IPS DF 4.7 (cell line): ENCODE measurements at regions not wholly inside any gene's neighbourhood (a gene's known extent, or its start where the extent isn't known, plus 50 kb on each side); places are given as distances from the start of the nearest gene placed in this dataset.
"Not testable (repeated sequence)": the region's sequence is repeated elsewhere in the genome, so short reads cannot be mapped to it uniquely, and the experiment has no call there.

Experiments
- DNase-seq: peaks from one replicate; pipeline ENCODE4 v3.0.0-alpha.2; 2013; ENCODE audit warnings: low spot score; ENCODE audit errors: extremely low read depth

GRCh38 chr1:69073176-69073575 lies 494.5 kb upstream of the LRRC7 start:
- no peak for DNase-seq

GRCh38 chr1:69076631-69077030 lies 491.1 kb upstream of the LRRC7 start:
- no peak for DNase-seq

GRCh38 chr1:69077198-69077597 lies 490.5 kb upstream of the LRRC7 start:
- no peak for DNase-seq

- DNase-seq, result no peak
Observed at GRCh38 chr1:69077633-69078032, 490.1 kb upstream of the LRRC7 start.

GRCh38 chr1:69081668-69082067 lies 486.1 kb upstream of the LRRC7 start:
- no peak for DNase-seq

GRCh38 chr1:69082312-69082711 lies 485.4 kb upstream of the LRRC7 start:
- no peak for DNase-seq

GRCh38 chr1:69086148-69086547 lies 481.6 kb upstream of the LRRC7 start:
- no peak for DNase-seq

GRCh38 chr1:69088571-69088970 lies 479.2 kb upstream of the LRRC7 start:
- no peak for DNase-seq

- no peak for DNase-seq
Observed at GRCh38 chr1:69090170-69090569, 477.6 kb upstream of the LRRC7 start.

- DNase-seq, result no peak
Observed at GRCh38 chr1:69090752-69091151, 477.0 kb upstream of the LRRC7 start.

- DNase-seq, result not testable (repeated sequence)
Observed at GRCh38 chr1:69102058-69102457, 465.7 kb upstream of the LRRC7 start.

GRCh38 chr1:69103213-69103612 lies 464.5 kb upstream of the LRRC7 start:
- no peak for DNase-seq

GRCh38 chr1:69103705-69104385 lies 463.9 kb upstream of the LRRC7 start:
- no peak for DNase-seq

- no peak for DNase-seq
Observed at GRCh38 chr1:69104894-69105293, 462.8 kb upstream of the LRRC7 start.

GRCh38 chr1:69109277-69109676 lies 458.4 kb upstream of the LRRC7 start:
- DNase-seq, result no peak

- DNase-seq, result no peak
Observed at GRCh38 chr1:69110851-69111250, 456.9 kb upstream of the LRRC7 start.

- DNase-seq, result not testable (repeated sequence)
Observed at GRCh38 chr1:69120126-69120741, 447.5 kb upstream of the LRRC7 start.

- no peak for DNase-seq
Observed at GRCh38 chr1:69120817-69121216, 446.9 kb upstream of the LRRC7 start.

GRCh38 chr1:69121723-69122122 lies 446.0 kb upstream of the LRRC7 start:
- no peak for DNase-seq

GRCh38 chr1:69122373-69122772 lies 445.3 kb upstream of the LRRC7 start:
- DNase-seq, result no peak

- DNase-seq, result no peak
Observed at GRCh38 chr1:69123486-69123885, 444.2 kb upstream of the LRRC7 start.

- DNase-seq, result no peak
Observed at GRCh38 chr1:69126796-69127195, 440.9 kb upstream of the LRRC7 start.

GRCh38 chr1:69128204-69128603 lies 439.5 kb upstream of the LRRC7 start:
- no peak for DNase-seq
